WTC11 (cell line): ENCODE measurements at regions not wholly inside any gene's neighbourhood (a gene's known extent, or its start where the extent isn't known, plus 50 kb on each side); places are given as distances from the start of the nearest gene placed in this dataset.

ENCODE experiments used
- ATAC-seq: fragments of 200-7000 bp; cut with Tn5 transposase; 2 replicates; pipeline ENCODE4 v1.10.0; 2021; ENCODE audit warnings: mild to moderate bottlenecking, moderate library complexity
- CTCF ChIA-PET: fragments of 300-600 bp; sonication (Branson Sonifier 250); formaldehyde crosslinking; loops from one replicate; lab custom pipeline; 2021; ENCODE audit warnings: antibody characterized with exemption; lab: Charles Lee
- POLR2A ChIA-PET: fragments of 350-600 bp; sonication (Branson Sonifier 250); formaldehyde crosslinking; loops from one replicate; lab custom pipeline; 2021; ENCODE audit warnings: antibody characterized with exemption; lab: Charles Lee
- DNase-seq: peaks from one replicate; pipeline ENCODE4 v3.0.0; 2021; ENCODE audit warnings: low spot score
- H3K27ac Mint-ChIP-seq: 2 replicates; pipeline ENCODE4 v1.8.0; 2021; ENCODE audit warnings: mixed read lengths
- H3K27me3 Mint-ChIP-seq: 2 replicates; pipeline ENCODE4 v1.8.0; 2021; ENCODE audit warnings: low read depth, mild to moderate bottlenecking, moderate library complexity, mixed read lengths
- H3K36me3 Mint-ChIP-seq: 2 replicates; pipeline ENCODE4 v1.8.0; 2021; ENCODE audit warnings: mixed read lengths
- H3K4me1 Mint-ChIP-seq: 2 replicates; pipeline ENCODE4 v1.8.0; 2022; ENCODE audit warnings: mixed read lengths
- H3K4me3 Mint-ChIP-seq: 2 replicates; pipeline ENCODE4 v1.8.0; 2021; ENCODE audit warnings: mild to moderate bottlenecking, moderate library complexity, mixed read lengths
- H3K9me3 Mint-ChIP-seq: 2 replicates; pipeline ENCODE4 v1.8.0; 2021; ENCODE audit warnings: mixed read lengths
- CREB1 ChIP-seq: sonication (generic); formaldehyde crosslinking; IDR thresholded peaks from 2 replicates; pipeline ENCODE4 v1.8.0; 2023; ENCODE audit warnings: mild to moderate bottlenecking, missing genetic modification reagents
- EMX1 ChIP-seq: fragments of 250-450 bp; sonication (Bioruptor Pico); IDR thresholded peaks from 2 replicates; pipeline ENCODE4 v1.8.0; 2021; ENCODE audit warnings: mild to moderate bottlenecking
- ETV6 ChIP-seq: sonication (generic); formaldehyde crosslinking; IDR thresholded peaks from 2 replicates; pipeline ENCODE4 v1.8.1; 2022; ENCODE audit warnings: mild to moderate bottlenecking, missing genetic modification reagents
- FOXK1 ChIP-seq: sonication (generic); formaldehyde crosslinking; IDR thresholded peaks from 2 replicates; pipeline ENCODE4 v1.8.0; 2022; ENCODE audit warnings: mild to moderate bottlenecking, moderate library complexity, missing genetic modification reagents
- HMGA2 ChIP-seq: fragments of 250-450 bp; sonication (Bioruptor Pico); IDR thresholded peaks from 2 replicates; pipeline ENCODE4 v1.4.0; 2021; ENCODE audit warnings: mild to moderate bottlenecking, moderate library complexity
- IRF2 ChIP-seq: sonication (generic); formaldehyde crosslinking; IDR thresholded peaks from 2 replicates; pipeline ENCODE4 v1.8.0; 2022; ENCODE audit warnings: low read depth, missing genetic modification reagents, borderline replicate concordance
- JUN ChIP-seq: sonication (generic); formaldehyde crosslinking; IDR thresholded peaks from 2 replicates; pipeline ENCODE4 v1.8.0; 2023; ENCODE audit warnings: mild to moderate bottlenecking, missing genetic modification reagents
- NFATC4 ChIP-seq: fragments of 250-450 bp; sonication (Bioruptor Pico); IDR thresholded peaks from 2 replicates; pipeline ENCODE4 v1.9.0; 2021; ENCODE audit warnings: mild to moderate bottlenecking
- NFYB ChIP-seq: sonication (generic); formaldehyde crosslinking; conservative IDR thresholded peaks from 2 replicates; pipeline ENCODE4 v1.8.0; 2022; ENCODE audit warnings: low read depth, missing genetic modification reagents
- NR3C1 ChIP-seq: sonication (generic); formaldehyde crosslinking; conservative IDR thresholded peaks from 2 replicates; pipeline ENCODE4 v1.8.1; 2023; ENCODE audit warnings: low read depth, mild to moderate bottlenecking, missing genetic modification reagents
- RORB ChIP-seq: fragments of 250-450 bp; sonication (Bioruptor Pico); IDR thresholded peaks from 2 replicates; pipeline ENCODE4 v1.9.0; 2021; ENCODE audit warnings: mild to moderate bottlenecking
- ZNF317 ChIP-seq: sonication (generic); formaldehyde crosslinking; IDR thresholded peaks from 2 replicates; pipeline ENCODE4 v1.8.1; 2023; ENCODE audit warnings: low read depth, mild to moderate bottlenecking, moderate library complexity, missing genetic modification reagents, borderline replicate concordance
- TF ChIP-seq, protein P1 (sequence below): sonication (generic); formaldehyde crosslinking; IDR thresholded peaks from 2 replicates; pipeline ENCODE4 v1.8.1; 2023; ENCODE audit warnings: mild to moderate bottlenecking, missing genetic modification reagents, moderate library complexity
- TF ChIP-seq, protein P2 (sequence below): sonication (generic); formaldehyde crosslinking; IDR thresholded peaks from 2 replicates; pipeline ENCODE4 v1.8.0; 2022; ENCODE audit warnings: mild to moderate bottlenecking, missing genetic modification reagents
- TF ChIP-seq, protein P3 (sequence below): fragments of 250-450 bp; sonication (Bioruptor Pico); IDR thresholded peaks from 2 replicates; pipeline ENCODE4 v1.8.0; 2021; ENCODE audit warnings: mild to moderate bottlenecking
- TF ChIP-seq, protein P4 (sequence below): sonication (generic); formaldehyde crosslinking; IDR thresholded peaks from 2 replicates; pipeline ENCODE4 v1.8.1; 2023; ENCODE audit warnings: mild to moderate bottlenecking, missing genetic modification reagents
- TF ChIP-seq, protein P5 (sequence below): fragments of 250-450 bp; sonication (Bioruptor Pico); IDR thresholded peaks from 2 replicates; pipeline ENCODE4 v1.9.0; 2021; ENCODE audit warnings: mild to moderate bottlenecking
- TF ChIP-seq, protein P6 (sequence below): sonication (generic); formaldehyde crosslinking; IDR thresholded peaks from 2 replicates; pipeline ENCODE4 v1.8.0; 2022; ENCODE audit warnings: mild to moderate bottlenecking, missing genetic modification reagents

DNA sequence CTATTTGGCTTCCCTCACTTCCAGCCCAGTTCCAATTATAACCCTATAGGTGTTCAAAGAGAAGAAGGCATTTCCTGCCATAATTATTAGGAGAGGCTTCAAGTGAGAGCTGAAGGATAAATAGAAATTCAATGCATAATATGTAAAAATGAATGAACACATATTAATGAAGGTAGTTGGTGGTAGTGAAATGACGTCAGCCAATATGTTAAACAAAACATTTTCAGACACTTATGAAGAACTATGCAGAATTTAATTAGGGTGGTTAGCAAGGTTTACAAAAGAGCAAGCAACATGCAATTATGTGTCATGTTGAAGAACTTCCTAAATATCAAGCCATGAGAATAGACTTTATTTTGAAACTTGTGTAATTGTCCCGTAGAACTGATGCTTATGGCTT is 858.8 kb upstream of the DDX18 start:
- ChIA-PET CTCF (no interaction called here), POLR2A (no interaction called here)
- ATAC-seq (no peak), DNase-seq (no peak)
- peaks cover 2% of the 10 kb centered on the region; the same call in 1 of the 2 replicates for H3K27me3 Mint-ChIP-seq
- H3K4me3 Mint-ChIP-seq: no peak overlapping the region
- no peak overlapping the region for H3K27ac Mint-ChIP-seq
- TF ChIP-seq HMGA2 (CRISPR knock-in tag): no peak
- no peak for TF ChIP-seq EMX1 (CRISPR knock-in tag)
- TF ChIP-seq ZNF317: no peak
- TF ChIP-seq, protein P1, sequence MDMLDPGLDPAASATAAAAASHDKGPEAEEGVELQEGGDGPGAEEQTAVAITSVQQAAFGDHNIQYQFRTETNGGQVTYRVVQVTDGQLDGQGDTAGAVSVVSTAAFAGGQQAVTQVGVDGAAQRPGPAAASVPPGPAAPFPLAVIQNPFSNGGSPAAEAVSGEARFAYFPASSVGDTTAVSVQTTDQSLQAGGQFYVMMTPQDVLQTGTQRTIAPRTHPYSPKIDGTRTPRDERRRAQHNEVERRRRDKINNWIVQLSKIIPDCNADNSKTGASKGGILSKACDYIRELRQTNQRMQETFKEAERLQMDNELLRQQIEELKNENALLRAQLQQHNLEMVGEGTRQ (CRISPR knock-in tag): no peak
- no peak for TF ChIP-seq ETV6
- TF ChIP-seq, protein P2, sequence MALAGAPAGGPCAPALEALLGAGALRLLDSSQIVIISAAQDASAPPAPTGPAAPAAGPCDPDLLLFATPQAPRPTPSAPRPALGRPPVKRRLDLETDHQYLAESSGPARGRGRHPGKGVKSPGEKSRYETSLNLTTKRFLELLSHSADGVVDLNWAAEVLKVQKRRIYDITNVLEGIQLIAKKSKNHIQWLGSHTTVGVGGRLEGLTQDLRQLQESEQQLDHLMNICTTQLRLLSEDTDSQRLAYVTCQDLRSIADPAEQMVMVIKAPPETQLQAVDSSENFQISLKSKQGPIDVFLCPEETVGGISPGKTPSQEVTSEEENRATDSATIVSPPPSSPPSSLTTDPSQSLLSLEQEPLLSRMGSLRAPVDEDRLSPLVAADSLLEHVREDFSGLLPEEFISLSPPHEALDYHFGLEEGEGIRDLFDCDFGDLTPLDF (CRISPR knock-in tag): no peak
- TF ChIP-seq, protein P3, sequence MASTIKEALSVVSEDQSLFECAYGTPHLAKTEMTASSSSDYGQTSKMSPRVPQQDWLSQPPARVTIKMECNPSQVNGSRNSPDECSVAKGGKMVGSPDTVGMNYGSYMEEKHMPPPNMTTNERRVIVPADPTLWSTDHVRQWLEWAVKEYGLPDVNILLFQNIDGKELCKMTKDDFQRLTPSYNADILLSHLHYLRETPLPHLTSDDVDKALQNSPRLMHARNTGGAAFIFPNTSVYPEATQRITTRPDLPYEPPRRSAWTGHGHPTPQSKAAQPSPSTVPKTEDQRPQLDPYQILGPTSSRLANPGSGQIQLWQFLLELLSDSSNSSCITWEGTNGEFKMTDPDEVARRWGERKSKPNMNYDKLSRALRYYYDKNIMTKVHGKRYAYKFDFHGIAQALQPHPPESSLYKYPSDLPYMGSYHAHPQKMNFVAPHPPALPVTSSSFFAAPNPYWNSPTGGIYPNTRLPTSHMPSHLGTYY (CRISPR knock-in tag): no peak
- no peak for TF ChIP-seq JUN (CRISPR knock-in tag)
- no peak for TF ChIP-seq NFATC4 (CRISPR knock-in tag)
- TF ChIP-seq, protein P4, sequence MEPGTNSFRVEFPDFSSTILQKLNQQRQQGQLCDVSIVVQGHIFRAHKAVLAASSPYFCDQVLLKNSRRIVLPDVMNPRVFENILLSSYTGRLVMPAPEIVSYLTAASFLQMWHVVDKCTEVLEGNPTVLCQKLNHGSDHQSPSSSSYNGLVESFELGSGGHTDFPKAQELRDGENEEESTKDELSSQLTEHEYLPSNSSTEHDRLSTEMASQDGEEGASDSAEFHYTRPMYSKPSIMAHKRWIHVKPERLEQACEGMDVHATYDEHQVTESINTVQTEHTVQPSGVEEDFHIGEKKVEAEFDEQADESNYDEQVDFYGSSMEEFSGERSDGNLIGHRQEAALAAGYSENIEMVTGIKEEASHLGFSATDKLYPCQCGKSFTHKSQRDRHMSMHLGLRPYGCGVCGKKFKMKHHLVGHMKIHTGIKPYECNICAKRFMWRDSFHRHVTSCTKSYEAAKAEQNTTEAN (CRISPR knock-in tag): no peak
- no peak for TF ChIP-seq FOXK1 (CRISPR knock-in tag)
- TF ChIP-seq, protein P5, sequence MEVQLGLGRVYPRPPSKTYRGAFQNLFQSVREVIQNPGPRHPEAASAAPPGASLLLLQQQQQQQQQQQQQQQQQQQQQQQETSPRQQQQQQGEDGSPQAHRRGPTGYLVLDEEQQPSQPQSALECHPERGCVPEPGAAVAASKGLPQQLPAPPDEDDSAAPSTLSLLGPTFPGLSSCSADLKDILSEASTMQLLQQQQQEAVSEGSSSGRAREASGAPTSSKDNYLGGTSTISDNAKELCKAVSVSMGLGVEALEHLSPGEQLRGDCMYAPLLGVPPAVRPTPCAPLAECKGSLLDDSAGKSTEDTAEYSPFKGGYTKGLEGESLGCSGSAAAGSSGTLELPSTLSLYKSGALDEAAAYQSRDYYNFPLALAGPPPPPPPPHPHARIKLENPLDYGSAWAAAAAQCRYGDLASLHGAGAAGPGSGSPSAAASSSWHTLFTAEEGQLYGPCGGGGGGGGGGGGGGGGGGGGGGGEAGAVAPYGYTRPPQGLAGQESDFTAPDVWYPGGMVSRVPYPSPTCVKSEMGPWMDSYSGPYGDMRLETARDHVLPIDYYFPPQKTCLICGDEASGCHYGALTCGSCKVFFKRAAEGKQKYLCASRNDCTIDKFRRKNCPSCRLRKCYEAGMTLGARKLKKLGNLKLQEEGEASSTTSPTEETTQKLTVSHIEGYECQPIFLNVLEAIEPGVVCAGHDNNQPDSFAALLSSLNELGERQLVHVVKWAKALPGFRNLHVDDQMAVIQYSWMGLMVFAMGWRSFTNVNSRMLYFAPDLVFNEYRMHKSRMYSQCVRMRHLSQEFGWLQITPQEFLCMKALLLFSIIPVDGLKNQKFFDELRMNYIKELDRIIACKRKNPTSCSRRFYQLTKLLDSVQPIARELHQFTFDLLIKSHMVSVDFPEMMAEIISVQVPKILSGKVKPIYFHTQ (CRISPR knock-in tag): no peak
- no peak for TF ChIP-seq RORB (CRISPR knock-in tag)
- TF ChIP-seq CREB1 (CRISPR knock-in tag): no peak
- TF ChIP-seq, protein P6, sequence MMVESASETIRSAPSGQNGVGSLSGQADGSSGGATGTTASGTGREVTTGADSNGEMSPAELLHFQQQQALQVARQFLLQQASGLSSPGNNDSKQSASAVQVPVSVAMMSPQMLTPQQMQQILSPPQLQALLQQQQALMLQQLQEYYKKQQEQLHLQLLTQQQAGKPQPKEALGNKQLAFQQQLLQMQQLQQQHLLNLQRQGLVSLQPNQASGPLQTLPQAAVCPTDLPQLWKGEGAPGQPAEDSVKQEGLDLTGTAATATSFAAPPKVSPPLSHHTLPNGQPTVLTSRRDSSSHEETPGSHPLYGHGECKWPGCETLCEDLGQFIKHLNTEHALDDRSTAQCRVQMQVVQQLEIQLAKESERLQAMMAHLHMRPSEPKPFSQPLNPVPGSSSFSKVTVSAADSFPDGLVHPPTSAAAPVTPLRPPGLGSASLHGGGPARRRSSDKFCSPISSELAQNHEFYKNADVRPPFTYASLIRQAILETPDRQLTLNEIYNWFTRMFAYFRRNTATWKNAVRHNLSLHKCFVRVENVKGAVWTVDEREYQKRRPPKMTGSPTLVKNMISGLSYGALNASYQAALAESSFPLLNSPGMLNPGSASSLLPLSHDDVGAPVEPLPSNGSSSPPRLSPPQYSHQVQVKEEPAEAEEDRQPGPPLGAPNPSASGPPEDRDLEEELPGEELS (CRISPR knock-in tag): no peak
- TF ChIP-seq IRF2 (CRISPR knock-in tag): no peak
- no peak for TF ChIP-seq NFYB (CRISPR knock-in tag)
- peaks cover 17% of the 10 kb centered on the region for H3K36me3 Mint-ChIP-seq
- peaks cover 31% of the 10 kb centered on the region for H3K9me3 Mint-ChIP-seq
- no peaks in the 10 kb centered on the region; the same call in 1 of the 2 replicates for H3K4me1 Mint-ChIP-seq

DNA sequence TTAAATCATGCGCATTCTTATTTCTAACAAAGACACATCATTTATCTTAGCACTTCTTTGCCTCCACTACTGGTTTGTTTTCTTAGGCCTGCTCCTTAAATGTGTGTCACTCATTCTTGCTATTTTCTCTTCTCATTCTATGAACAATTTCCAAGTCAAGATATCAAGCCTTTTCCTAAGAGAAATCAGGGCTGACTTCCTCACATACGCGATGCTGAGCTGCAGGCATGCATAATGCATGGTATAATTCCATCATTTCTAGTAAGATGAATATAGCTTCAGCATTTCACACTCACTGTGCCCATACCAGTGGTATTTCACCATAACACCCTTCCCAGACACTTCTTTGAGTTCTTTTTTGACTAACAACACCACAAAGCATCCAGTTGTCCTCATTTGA is 838.9 kb upstream of the DDX18 start:
- Mint-ChIP-seq H3K4me3 (no peak overlapping the region), H3K36me3 (no peaks in the 10 kb centered on the region), H3K9me3 (peaks cover 34% of the 10 kb centered on the region), H3K4me1 (peaks cover 6% of the 10 kb centered on the region), H3K27ac (no peak overlapping the region), H3K27me3 (no peaks in the 10 kb centered on the region)
- CTCF ChIA-PET: no interaction called here
- DNase-seq (no peak), ATAC-seq (no peak)
- POLR2A ChIA-PET: no interaction called here
- no peak for TF ChIP-seq NR3C1 (CRISPR knock-in tag)
- TF ChIP-seq, all 79 proteins: peak for 0
